Neutrophil (primary cell): ENCODE measurements at regions not wholly inside any gene's neighbourhood (a gene's known extent, or its start where the extent isn't known, plus 50 kb on each side); places are given as distances from the start of the nearest gene placed in this dataset.

Experiments used
- H3K27ac ChIP-seq: fragments of 200-600 bp; sonication (generic); 2 replicates; pipeline ENCODE4 v1.5.1; 2016; ENCODE audit warnings: mild to moderate bottlenecking, moderate library complexity
- H3K27me3 ChIP-seq: fragments of 200-600 bp; sonication (generic); 2 replicates; pipeline ENCODE4 v1.6.0; 2016; ENCODE audit warnings: mild to moderate bottlenecking
- H3K36me3 ChIP-seq: fragments of 200-600 bp; sonication (generic); 2 replicates; pipeline ENCODE4 v1.5.1; 2017
- H3K4me1 ChIP-seq, 2 experiments: fragments of 200-600 bp in 1 of 2; sonication (generic) in 1 of 2; 1 replicate in 1 of 2; 2 replicates in 1 of 2; pipeline versions ENCODE4 v1.5.1 to v1.6.1; 2013 to 2016; ENCODE audit warnings: low read depth in 1 of 2, low read length in 1 of 2, mild to moderate bottlenecking in 1 of 2, moderate library complexity in 1 of 2; ENCODE audit not compliant: control insufficient read depth in 1 of 2, insufficient read depth in 1 of 2
- H3K4me3 ChIP-seq, 2 experiments: fragments of 200-600 bp in 1 of 2; sonication (generic) in 1 of 2; 1 replicate in 1 of 2; 2 replicates in 1 of 2; pipeline ENCODE4 v1.5.1; 2013 to 2016; ENCODE audit warnings: low read depth in 1 of 2, low read length in 1 of 2, mild to moderate bottlenecking in 1 of 2, moderate library complexity in 1 of 2
- H3K9me3 ChIP-seq: fragments of 200-600 bp; sonication (generic); 2 replicates; pipeline ENCODE4 v1.5.1; 2016
- TF ChIP-seq, protein P1 (sequence below): fragments of 200-600 bp; sonication (generic); IDR thresholded peaks from 2 replicates; pipeline ENCODE4 v1.5.1; 2016; ENCODE audit warnings: antibody characterized with exemption

DNA sequence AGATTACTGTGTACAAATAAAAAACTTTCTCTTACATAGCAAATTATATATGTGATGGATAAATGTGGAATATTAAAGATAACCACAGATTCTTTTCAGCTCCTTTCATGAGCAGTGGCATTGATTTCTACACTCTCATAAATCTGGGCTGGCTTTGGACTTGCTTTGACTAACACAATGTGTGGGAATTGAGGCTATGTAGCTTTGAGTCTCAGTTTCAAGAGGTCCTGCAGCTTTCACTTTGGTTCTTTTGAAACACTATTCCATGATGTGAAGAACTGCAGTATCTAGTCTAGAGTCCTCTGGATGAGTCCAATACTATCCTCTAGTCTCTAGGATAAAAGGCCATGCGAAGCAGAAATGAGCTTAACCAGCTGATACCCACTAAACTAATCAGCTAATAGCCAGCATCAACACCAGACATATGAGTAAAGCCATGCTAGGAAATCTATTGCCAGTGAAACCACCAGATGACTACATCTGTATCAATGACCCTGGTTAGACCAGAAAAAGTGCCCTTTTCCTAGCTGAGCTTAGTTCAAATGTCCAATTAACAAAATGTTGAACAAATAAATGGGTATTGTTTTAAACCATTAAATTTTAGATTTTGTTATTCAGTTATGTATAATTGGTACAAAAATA, 274.9 kb upstream of the ZPLD1 start:
- H3K4me1 ChIP-seq: no peaks in the 10 kb centered on the region

DNA sequence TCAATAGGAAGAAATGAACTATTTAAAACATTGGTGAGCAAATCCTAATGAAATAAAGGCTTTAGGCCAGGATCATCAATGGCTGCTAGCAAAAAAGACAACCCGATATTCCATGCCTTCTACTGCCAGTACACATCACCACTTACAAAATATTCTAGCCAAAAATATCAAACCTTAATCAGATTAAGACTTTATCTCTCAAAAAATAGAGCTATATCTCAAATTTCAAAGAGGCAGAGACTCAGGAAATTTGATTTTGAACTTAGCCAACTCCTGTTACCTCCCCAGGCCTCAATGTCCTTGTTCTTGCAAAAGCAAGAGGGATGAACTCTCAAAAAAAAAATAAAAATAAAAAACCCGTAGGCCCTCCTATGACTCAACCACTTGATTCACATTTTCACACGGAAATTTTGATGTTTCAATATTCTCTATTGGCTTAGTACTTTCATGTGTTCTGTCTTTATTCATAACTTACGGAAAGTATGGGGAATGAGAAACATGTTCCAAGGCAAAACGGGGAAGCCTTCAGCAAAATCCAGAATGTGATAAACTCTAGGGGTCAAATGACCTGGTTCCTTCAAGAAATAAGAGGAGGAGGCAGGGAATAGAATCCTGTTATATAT, 273.3 kb upstream of the ZPLD1 start:
- H3K4me1 ChIP-seq: no peaks in the 10 kb centered on the region
- H3K4me3 ChIP-seq: no peak overlapping the region

More for the DNA sequence above, 274.9 kb upstream of the ZPLD1 start:
- TF ChIP-seq, protein P1, sequence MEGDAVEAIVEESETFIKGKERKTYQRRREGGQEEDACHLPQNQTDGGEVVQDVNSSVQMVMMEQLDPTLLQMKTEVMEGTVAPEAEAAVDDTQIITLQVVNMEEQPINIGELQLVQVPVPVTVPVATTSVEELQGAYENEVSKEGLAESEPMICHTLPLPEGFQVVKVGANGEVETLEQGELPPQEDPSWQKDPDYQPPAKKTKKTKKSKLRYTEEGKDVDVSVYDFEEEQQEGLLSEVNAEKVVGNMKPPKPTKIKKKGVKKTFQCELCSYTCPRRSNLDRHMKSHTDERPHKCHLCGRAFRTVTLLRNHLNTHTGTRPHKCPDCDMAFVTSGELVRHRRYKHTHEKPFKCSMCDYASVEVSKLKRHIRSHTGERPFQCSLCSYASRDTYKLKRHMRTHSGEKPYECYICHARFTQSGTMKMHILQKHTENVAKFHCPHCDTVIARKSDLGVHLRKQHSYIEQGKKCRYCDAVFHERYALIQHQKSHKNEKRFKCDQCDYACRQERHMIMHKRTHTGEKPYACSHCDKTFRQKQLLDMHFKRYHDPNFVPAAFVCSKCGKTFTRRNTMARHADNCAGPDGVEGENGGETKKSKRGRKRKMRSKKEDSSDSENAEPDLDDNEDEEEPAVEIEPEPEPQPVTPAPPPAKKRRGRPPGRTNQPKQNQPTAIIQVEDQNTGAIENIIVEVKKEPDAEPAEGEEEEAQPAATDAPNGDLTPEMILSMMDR: no peak
- Histone ChIP-seq H3K9me3 (no peaks in the 10 kb centered on the region), H3K4me3 (no peak overlapping the region), H3K27me3 (no peaks in the 10 kb centered on the region), H3K36me3 (no peaks in the 10 kb centered on the region), H3K27ac (no peak overlapping the region)

DNA sequence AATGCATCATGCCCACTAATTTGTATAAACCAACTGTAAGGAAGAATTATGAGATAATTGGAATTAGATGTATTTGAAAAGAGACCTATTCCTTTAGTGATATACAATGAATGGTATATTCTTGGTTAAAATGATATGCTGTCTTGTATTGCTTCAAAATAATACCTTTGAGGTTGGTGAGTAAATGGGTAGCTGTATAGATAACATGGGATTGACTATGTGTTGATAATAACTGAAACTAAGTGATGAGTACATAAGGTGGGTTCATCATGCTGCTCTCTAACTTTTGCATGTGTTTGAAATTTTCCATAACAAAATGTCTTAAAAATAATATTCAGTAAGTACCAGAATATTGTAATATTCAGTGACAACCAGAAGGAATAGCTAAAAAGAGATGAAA, 272.6 kb upstream of the ZPLD1 start:
- TF ChIP-seq, protein P1: no peak
- no peaks in the 10 kb centered on the region for H3K27me3 ChIP-seq
- no peak overlapping the region for H3K4me3 ChIP-seq
- no peaks in the 10 kb centered on the region for H3K36me3 ChIP-seq
- no peaks in the 10 kb centered on the region for H3K9me3 ChIP-seq
- H3K4me1 ChIP-seq: no peaks in the 10 kb centered on the region
- no peak overlapping the region for H3K27ac ChIP-seq

More for the DNA sequence above, 273.3 kb upstream of the ZPLD1 start:
- Histone ChIP-seq H3K36me3 (no peaks in the 10 kb centered on the region), H3K9me3 (no peaks in the 10 kb centered on the region), H3K27me3 (no peaks in the 10 kb centered on the region), H3K27ac (no peak overlapping the region)
- TF ChIP-seq, protein P1: no peak

DNA sequence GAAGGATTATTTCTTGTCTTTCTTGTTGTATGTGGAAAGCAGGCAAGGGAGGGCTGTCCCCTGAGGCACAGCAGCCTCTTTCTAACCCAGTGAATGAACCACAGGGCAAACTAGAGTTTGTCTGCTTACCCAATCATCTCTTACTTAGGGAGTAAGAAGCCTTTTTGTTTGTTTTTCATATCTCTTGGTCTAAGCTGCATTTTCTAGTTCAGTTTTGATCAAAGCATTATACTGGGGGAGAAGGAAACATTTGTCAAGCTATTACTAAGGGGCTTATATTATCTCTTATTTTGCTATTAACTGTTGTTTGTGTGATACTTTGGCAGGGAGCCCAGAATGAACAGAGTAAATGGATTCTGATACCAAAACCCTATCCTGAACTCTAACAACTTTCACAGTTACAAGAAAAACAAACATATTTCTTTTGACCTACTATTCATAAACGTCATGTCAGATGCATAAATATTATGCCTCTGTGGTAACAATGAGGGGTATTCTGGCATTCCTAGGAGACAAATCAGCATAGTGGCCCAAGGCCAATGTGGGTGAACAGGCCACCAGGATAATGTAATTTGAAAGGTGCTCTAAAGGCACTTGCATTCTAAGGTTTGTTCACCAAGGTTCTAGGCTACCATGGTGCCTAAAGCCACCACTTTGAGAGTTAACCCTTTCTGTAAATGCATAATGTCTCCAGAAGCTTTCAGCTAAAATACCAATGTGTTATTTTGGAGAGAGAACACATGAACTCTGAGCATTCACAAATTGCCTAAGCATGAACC, 271.6 kb upstream of the ZPLD1 start:
- H3K27me3 ChIP-seq: no peaks in the 10 kb centered on the region
- H3K27ac ChIP-seq: no peak overlapping the region
- no peak overlapping the region for H3K4me3 ChIP-seq
- no peaks in the 10 kb centered on the region for H3K9me3 ChIP-seq
- TF ChIP-seq, protein P1: no peak
- H3K36me3 ChIP-seq: no peaks in the 10 kb centered on the region
- no peaks in the 10 kb centered on the region for H3K4me1 ChIP-seq

DNA sequence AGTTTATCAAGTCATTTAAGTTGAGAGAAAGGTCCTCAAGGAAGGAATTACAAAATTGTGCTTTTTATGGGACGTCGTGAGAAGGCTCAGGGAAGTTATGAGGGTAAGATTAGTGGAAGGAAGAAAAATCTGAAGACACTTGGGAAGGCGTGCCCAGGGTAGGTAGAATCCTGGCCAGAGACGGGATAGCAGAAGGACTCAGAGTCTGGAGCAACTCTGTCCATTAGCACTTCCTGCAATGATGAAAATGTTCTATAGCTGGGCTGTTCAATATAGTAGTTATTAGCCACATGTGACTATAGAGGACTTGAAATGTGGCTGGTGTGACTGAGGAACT, 271.0 kb upstream of the ZPLD1 start:
- no peaks in the 10 kb centered on the region for H3K4me1 ChIP-seq
- no peak overlapping the region for H3K4me3 ChIP-seq
- H3K9me3 ChIP-seq: no peaks in the 10 kb centered on the region
- H3K27ac ChIP-seq: no peak overlapping the region
- TF ChIP-seq, protein P1: no peak
- H3K36me3 ChIP-seq: no peaks in the 10 kb centered on the region
- H3K27me3 ChIP-seq: no peaks in the 10 kb centered on the region
